Epithelial cell of esophagus (primary cell): ENCODE measurements at regions not wholly inside any gene's neighbourhood (a gene's known extent, or its start where the extent isn't known, plus 50 kb on each side); places are given as distances from the start of the nearest gene placed in this dataset.

Experiments used
- DNase-seq: peaks from one replicate; pipeline ENCODE4 v3.0.0; 2010; ENCODE audit warnings: low read depth
- H3K4me3 ChIP-seq: 2 replicates; pipeline ENCODE4 v1.5.1; 2011; ENCODE audit warnings: mild to moderate bottlenecking, low read length, control low read depth
- CTCF ChIP-seq: IDR thresholded peaks from 2 replicates; pipeline ENCODE4 v1.5.1; 2011; ENCODE audit warnings: low read depth, mild to moderate bottlenecking, low read length, control low read depth, inconsistent platforms; ENCODE audit not compliant: insufficient read depth; ENCODE audit errors: missing control alignments

GRCh38 chr2:177059293-177059692 is 153.3 kb upstream of the HNRNPA3 start:
- TF ChIP-seq CTCF: no peak
- DNase-seq: no peak
- no peak overlapping the region for H3K4me3 ChIP-seq

- no peak overlapping the region for H3K4me3 ChIP-seq
- TF ChIP-seq CTCF: no peak
- no peak for DNase-seq
Measured at GRCh38 chr2:177063331-177063730, 149.3 kb upstream of the HNRNPA3 start.

GRCh38 chr2:177064422-177064821 is 148.2 kb upstream of the HNRNPA3 start:
- DNase-seq: no peak
- H3K4me3 ChIP-seq: no peak overlapping the region
- TF ChIP-seq CTCF: no peak

GRCh38 chr2:177068967-177069366 is 143.6 kb upstream of the HNRNPA3 start:
- DNase-seq: no peak
- TF ChIP-seq CTCF: no peak
- no peak overlapping the region for H3K4me3 ChIP-seq

GRCh38 chr2:177072090-177072489 is 140.5 kb upstream of the HNRNPA3 start:
- no peak for TF ChIP-seq CTCF
- DNase-seq: peak; percentile 23
- H3K4me3 ChIP-seq: no peak overlapping the region

- DNase-seq: no peak
- no peak for TF ChIP-seq CTCF
- no peak overlapping the region for H3K4me3 ChIP-seq
Measured at GRCh38 chr2:177073611-177074010, 139.0 kb upstream of the HNRNPA3 start.

GRCh38 chr2:177074099-177074710 is 138.4 kb upstream of the HNRNPA3 start:
- no peak for TF ChIP-seq CTCF
- DNase-seq: no peak
- H3K4me3 ChIP-seq: no peak overlapping the region
